Neural progenitor cell (in vitro differentiated cells): ENCODE measurements at regions not wholly inside any gene's neighbourhood (a gene's known extent, or its start where the extent isn't known, plus 50 kb on each side); places are given as distances from the start of the nearest gene placed in this dataset.

Source experiments
- EZH2phosphoT487 ChIP-seq: fragments of 200-600 bp; sonication (generic); IDR thresholded peaks from 2 replicates; pipeline ENCODE4 v1.6.1; 2017; ENCODE audit warnings: antibody characterized with exemption
- TF ChIP-seq, protein P1 (sequence below): fragments of 200-600 bp; sonication (generic); IDR thresholded peaks from 2 replicates; pipeline ENCODE4 v1.5.1; 2017; ENCODE audit warnings: antibody characterized with exemption, mild to moderate bottlenecking

DNA sequence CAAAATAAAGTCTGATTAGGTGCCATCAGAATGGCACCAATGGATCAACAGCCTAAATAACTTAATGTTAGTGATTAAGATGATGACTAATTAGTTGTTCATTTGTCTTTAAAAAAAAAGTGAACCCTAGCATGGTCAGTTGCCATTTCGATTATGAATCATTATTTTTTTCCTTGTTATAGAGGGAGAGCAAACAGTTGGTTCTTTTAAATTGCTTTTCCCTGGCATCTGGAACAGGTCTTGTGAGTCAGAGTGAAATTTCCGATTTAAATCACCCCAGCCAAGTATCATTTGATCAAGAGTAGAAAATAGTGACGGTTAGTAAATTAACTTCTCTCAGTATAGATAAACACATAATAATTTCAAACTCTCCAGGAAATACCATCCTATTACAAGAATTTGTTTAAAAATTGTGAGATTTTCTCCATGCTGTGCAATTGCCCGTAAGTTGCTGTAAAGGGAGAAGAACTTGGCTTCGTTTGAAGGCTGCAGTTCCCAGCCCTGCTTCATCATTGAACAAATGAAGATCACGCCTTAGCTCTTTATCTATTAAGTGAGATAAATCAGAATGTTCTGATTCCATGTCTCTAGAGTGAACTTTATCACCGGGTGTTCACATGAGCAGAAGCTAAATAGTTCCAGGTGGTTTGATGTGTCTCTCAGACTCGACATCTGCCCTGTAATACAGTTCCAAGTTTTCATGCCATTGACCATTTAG lies 741.3 kb downstream of the DOK5 start:
- TF ChIP-seq EZH2phosphoT487: no peak
- TF ChIP-seq, protein P1, sequence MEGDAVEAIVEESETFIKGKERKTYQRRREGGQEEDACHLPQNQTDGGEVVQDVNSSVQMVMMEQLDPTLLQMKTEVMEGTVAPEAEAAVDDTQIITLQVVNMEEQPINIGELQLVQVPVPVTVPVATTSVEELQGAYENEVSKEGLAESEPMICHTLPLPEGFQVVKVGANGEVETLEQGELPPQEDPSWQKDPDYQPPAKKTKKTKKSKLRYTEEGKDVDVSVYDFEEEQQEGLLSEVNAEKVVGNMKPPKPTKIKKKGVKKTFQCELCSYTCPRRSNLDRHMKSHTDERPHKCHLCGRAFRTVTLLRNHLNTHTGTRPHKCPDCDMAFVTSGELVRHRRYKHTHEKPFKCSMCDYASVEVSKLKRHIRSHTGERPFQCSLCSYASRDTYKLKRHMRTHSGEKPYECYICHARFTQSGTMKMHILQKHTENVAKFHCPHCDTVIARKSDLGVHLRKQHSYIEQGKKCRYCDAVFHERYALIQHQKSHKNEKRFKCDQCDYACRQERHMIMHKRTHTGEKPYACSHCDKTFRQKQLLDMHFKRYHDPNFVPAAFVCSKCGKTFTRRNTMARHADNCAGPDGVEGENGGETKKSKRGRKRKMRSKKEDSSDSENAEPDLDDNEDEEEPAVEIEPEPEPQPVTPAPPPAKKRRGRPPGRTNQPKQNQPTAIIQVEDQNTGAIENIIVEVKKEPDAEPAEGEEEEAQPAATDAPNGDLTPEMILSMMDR: no peak
